ENCODE measurements at regions not wholly inside any gene's neighbourhood (a gene's known extent, or its start where the extent isn't known, plus 50 kb on each side); places are given as distances from the start of the nearest gene placed in this dataset.

DNA sequence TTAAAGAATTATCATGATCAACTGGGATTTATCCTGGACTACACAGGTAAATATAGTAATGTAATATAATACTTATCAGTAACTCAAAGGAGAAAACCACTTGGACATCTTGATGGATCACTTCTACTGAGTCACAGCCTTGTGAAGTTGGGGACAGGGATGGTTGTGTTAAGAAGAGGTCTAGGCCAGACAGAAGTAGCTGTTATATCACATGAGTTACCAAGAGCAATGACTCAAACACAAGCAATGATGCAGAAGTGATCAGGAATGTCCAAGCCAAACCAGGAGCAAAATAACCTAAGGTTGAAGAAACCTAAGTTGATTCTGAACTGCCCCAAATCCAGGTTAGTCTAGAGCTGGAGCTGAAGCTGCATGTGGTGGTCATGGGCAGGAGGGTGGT lies 424.5 kb upstream of the DAB1 start:
- DNase-seq, result no peak

DNA sequence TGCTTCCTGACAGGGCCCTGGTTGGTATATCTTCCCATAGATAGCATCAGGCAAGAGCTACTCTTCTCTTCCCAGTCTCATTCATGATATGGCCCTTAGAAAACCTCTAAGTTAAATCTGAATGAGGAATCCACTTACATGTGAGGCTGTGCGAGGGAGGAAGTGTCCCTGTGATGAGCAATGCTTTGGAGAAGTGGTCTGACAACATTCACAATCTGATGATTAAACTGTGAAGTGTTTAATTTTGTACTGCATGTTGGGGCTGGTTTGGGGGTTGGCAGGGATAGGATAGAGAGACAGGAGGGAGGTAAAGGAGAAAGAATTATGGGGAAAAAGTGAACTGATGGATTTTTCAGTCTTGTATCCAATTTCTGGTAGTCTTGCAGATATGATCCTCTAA lies 421.2 kb upstream of the DAB1 start:
- no peak for DNase-seq

- no peak for DNase-seq
Observed at GRCh38 chr1:57844382-57844980, 420.6 kb upstream of the DAB1 start.

GRCh38 chr1:57843760-57844159 lies 419.9 kb upstream of the DAB1 start:
- no peak for DNase-seq

GRCh38 chr1:57839526-57839925 lies 415.7 kb upstream of the DAB1 start:
- no peak for DNase-seq

DNA sequence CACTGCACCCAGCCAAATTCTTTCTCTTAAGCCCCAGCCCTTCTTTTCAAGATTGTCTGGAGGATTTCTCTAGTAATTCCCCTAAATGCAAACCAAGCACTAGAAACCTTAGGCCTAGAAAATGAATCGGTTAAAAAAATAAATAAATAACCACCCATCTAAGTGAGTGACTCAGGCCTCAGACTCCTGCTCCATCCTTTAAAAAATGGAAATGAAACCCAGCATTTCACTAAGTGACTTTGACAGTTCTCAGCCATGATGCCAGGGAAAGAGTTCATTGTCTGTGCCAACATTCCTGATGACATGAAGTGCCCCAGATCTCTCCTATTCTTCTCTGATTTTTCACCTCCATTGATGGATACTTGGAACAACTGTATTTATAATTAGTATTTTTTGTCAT lies 415.2 kb upstream of the DAB1 start:
- no peak for DNase-seq

DNA sequence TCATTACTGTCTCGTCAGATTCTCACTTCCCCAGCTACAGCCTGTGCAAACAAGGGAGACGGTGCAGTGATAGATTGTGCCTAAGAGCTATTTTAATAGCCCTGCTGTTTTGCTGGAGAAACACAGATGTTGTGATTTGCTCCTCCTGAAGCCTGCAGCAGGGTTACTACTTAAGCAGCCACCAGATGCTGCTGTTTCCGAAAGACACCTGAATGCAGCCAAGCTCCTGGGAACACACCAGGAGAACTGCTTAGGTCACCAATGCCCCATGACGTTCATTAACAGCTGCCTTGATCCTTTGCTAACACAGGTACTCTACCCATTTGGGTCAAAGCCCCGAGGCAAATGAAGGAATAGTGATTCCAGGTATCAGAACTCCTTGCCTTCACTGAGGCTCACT lies 411.8 kb upstream of the DAB1 start:
- DNase-seq, result no peak

- DNase-seq, result no peak
Observed at GRCh38 chr1:57833296-57833695, 409.4 kb upstream of the DAB1 start.

- DNase-seq, result no peak
Observed at GRCh38 chr1:57832612-57833011, 408.8 kb upstream of the DAB1 start.

DNA sequence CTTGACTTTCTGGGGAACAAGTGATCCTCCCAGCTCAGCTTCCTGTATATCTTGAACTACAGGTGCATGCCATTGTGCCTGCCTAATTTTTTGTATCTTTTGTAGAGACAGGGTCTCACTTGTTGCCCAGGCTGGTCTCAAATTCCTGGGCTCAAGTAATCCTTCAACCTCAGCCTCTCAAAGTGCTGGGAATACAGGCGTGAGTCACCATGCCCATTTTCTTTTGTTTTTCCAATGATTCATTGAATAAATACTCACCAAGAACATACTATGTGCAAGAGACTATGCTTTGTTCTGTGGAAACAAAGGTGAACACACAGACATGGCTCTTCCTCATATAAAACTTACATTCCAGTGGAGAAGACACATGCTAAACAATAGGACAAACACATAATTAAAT lies 407.8 kb upstream of the DAB1 start:
- no peak for DNase-seq

DNA sequence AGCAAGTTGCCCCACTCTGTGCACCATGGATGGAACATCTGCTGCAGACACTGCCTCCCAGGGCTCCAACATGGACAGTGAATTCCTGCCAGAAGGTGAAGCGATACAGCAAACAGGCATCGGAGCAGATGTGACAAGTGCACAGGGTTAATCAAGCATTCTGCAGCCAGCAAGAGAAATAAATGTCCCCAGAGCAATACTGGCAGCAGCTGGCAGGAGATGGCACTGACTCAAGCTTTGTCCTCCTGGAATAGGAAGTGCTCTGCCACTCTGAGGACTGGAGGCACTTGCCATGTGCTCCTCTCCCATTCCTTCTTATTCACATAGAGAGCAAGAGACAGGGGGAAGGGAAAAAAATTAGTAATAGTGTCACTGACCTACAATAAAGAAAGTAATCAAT lies 402.7 kb upstream of the DAB1 start:
- DNase-seq, result no peak

DNA sequence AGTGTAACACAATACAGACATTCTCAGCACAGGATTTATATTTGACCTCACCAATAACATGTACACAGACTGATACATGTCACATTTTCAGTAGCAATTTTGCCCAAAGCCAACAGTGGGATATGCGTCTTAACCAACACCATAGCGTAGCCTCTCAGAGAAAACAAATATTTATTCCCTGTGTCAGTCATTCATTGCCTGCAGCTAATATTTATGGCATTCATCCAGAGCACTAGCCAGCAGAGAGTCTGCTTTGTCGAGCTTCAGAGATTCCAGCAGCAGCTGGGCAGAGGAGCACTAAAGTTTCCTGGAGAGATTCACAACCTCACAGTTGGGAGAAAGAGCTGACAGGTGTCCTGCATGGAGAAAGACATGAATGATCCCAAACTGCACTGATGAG lies 400.7 kb upstream of the DAB1 start:
- DNase-seq, result no peak

DNA sequence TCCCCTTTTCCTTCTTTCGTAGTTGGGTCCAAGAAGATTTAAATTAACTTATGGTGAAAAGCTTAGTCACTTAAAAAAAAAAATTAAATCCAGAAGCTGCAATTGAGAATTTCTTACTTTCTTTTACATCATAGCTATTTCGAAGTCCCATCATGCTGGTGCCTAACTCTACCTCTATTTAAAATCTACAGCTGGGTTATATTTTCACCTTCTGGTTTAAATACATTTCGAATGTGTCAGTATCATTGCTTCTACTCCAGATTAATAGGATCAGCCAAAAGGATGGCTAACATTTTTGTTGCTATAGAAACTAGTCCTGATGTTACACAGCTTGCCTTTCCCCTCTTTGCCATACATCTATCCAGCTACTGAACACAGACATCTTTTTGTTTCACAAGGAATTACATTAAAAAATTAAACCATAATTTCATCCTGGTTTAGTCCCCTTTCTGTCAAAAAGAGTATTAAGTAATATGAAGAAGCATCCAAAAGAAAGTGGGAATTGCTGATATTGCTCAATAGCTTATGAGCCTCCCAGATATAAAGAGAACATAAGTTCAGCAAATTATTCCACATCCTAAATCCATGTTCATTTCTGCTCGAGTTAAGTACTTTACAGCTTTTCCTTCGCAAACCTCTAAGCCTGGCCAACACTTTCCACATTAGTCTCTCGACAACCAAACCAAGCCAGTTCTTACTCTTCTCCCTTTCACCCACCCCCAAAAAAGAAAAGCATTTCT lies 396.7 kb upstream of the DAB1 start:
- no peak for DNase-seq

GRCh38 chr1:57819893-57820292 lies 396.0 kb upstream of the DAB1 start:
- DNase-seq, result no peak

DNA sequence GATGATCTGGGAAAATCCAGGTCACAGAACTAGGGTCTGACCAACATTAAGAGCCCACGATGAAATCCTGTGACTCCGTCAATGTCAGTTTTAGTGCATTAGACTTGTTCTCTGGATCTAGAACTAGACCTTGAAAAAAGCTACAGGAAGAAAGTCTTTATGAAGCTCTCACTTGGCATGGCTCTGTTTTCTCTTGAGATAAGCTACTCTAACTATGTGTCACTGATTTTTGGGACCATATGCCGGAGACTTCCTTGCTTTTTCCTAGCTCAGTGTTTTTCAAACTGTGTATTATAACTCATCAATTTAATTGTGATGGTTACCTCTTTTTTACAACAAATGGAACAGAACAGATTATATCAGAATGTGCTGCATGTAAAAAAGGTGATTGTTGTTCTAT lies 379.7 kb upstream of the DAB1 start:
- DNase-seq, result no peak

- no peak for DNase-seq
Observed at GRCh38 chr1:57800376-57800775, 376.5 kb upstream of the DAB1 start.

- no peak for DNase-seq
Observed at GRCh38 chr1:57799490-57800115, 375.7 kb upstream of the DAB1 start.

GRCh38 chr1:57798543-57798942 lies 374.7 kb upstream of the DAB1 start:
- no peak for DNase-seq

- DNase-seq, result no peak
Observed at GRCh38 chr1:57797084-57797483, 373.2 kb upstream of the DAB1 start.

DNA sequence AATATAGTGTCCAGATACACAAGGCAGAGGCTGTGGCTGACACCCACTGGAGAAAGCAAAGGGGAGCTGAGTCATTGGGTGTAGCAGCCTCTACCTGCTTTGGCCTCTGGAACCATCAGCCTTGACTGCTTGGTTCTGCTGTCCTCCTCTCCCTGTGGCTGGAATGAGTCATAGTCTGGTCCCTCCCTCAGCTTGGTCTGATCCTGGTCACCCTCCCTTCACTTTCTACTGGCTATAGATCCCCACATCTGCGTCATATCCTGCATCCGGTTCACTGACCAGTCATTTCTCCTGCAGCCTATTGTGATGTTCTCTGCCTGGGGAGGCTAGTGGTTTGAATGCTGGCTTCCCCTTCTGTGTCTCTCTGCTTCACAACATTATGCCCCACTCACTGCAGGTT lies 372.8 kb upstream of the DAB1 start:
- no peak for DNase-seq

GRCh38 chr1:57795886-57796285 lies 372.0 kb upstream of the DAB1 start:
- DNase-seq, result no peak

GRCh38 chr1:57794078-57794477 lies 370.2 kb upstream of the DAB1 start:
- no peak for DNase-seq

DNA sequence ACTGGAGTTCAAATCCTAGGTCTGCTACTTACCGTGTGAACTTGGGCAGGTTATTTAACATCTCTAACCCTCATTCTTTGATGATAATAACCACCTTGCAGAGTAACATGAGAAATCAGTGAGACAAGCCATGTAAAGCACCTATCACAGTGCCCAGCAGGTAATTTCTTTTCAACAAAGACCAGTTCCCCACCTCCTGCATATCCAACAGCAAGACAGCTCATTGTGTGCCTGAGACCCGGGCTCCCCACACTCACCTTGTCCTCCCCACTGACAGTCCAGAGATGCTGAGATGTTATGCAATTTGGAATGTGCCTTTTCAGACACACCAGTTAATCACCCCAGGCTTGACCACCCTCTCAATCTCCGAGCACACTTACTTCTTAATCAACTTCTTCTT lies 367.6 kb upstream of the DAB1 start:
- DNase-seq, result no peak

DNA sequence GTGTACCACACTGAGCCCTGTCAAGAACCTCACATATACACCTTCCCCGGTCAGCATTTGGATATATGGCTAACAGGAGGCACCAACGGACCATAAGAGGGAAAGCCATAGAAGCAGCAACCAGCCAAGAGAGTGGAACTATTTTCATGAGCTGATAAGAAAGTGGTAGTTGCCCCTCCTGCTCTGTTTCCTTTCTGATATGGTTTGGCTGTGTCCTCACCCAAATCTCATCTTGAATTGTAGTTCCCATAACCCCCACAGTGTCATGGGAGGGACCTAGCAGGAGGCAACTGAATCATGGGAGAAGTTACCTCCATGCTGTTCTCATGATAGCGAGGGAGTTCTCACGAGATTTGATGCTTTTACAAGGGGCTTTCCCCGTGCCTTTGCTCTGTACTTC lies 366.1 kb upstream of the DAB1 start:
- DNase-seq, result no peak

- DNase-seq, result no peak
Observed at GRCh38 chr1:57788313-57788712, 364.5 kb upstream of the DAB1 start.
